ENCODE measurements at regions not wholly inside any gene's neighbourhood (a gene's known extent, or its start where the extent isn't known, plus 50 kb on each side); places are given as distances from the start of the nearest gene placed in this dataset.

DNA sequence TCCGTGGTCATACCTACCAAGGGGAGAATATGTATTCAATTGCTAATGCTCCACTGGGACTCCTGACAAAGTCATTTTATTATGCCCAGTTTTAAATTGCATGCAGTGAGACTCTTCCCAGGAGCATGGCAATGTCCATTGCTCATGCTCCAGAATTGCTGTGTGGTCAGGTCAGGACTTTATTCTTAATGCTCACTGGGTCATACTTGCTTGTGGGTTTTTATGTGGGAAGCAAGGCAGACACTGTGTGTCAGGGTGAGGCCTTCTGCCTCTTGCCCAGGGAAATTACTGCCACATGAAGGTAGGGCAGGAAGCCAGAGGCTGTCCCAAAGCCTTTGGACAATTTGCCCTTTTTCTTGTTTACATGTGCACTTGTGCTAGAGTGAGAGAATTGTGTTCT lies 164.6 kb upstream of the MEF2C start:
- Histone ChIP-seq H3K27me3 (replicated peaks in 1 of 7) (no peaks in the 10 kb centered on the region), H3K27ac (no peak overlapping the region), H3K36me3 (no peaks in the 10 kb centered on the region), H3K4me1 (peaks cover 0 to 7% (median 0%) of the 10 kb centered on the region in 6 donors), H3K4me3 (no peak overlapping the region), H3K9me3 (peaks cover 0 to 28% (median 22%) of the 10 kb centered on the region in 8 donors)
- WGBS, 5 donors: 81 to 95% (median 93%) methylated on average over 1 of the region's 1 CpG
- intact Hi-C loops (cut with DNase I; ENCODE audit: low total_unique reads): no loop called here
- DNase-seq: no peak
- TF ChIP-seq POLR2AphosphoS5 (IDR thresholded peaks at IDR 0.05): no peak
- TF ChIP-seq, protein P1, sequence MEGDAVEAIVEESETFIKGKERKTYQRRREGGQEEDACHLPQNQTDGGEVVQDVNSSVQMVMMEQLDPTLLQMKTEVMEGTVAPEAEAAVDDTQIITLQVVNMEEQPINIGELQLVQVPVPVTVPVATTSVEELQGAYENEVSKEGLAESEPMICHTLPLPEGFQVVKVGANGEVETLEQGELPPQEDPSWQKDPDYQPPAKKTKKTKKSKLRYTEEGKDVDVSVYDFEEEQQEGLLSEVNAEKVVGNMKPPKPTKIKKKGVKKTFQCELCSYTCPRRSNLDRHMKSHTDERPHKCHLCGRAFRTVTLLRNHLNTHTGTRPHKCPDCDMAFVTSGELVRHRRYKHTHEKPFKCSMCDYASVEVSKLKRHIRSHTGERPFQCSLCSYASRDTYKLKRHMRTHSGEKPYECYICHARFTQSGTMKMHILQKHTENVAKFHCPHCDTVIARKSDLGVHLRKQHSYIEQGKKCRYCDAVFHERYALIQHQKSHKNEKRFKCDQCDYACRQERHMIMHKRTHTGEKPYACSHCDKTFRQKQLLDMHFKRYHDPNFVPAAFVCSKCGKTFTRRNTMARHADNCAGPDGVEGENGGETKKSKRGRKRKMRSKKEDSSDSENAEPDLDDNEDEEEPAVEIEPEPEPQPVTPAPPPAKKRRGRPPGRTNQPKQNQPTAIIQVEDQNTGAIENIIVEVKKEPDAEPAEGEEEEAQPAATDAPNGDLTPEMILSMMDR (IDR thresholded peaks at IDR 0.05 in 8 of 11, conservative IDR thresholded peaks at IDR 0.05 in 3 of 11): no peak
- TF ChIP-seq POLR2A (IDR thresholded peaks at IDR 0.05): no peak

DNA sequence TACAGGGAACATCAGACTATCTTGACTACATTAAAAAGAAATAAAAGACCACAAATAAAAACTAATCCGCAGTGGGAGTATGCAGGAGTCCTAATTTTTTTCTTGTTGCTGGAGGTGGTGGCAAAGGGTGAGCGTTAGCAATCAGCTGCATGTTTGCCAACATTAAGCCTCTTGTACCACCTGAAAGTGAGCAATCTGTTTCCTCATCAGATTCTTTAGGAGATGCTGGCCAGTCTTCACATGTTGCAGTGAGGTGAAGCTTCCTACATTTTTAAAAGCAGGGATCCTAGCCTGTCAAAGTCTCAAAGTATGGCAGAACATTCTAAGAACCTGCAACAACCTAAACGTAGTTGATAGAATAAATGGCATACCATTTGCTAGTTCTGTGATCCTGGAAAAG lies 162.2 kb upstream of the MEF2C start:
- Histone ChIP-seq H3K9me3 (peaks cover 0 to 17% (median 12%) of the 10 kb centered on the region in 8 donors), H3K27ac (no peak overlapping the region)
- WGBS, 5 donors: 80 to 95% (median 87%) methylated on average over 3 of the region's 3 CpGs

DNA sequence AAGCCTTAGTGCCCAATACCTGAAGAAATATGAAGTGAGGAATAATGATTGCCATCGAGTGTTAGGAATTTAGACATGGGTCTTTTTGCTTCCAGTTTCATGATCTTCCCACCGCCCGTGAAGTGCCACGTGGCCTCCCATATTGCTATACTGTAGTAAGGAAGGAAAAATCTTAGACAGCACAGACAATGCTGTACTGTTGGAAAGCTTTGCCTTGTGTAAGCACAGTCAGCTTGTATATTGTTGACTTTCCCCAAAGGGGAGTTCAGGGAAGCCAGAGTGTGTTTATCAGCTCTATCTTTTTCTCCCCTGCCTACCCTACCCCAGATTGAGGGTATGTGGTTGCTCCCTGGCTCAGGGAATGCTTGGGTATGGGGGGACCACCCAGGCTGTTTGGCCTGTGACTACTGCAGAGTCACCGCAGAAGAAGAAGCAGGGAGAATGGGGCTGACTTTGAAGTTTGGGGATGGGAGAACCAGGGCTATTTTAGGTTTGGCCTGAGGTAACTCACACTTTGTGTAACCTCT lies 161.8 kb upstream of the MEF2C start:
- H3K27ac ChIP-seq: no peak overlapping the region
- 89 to 99% (median 95%) methylated on average over 5 of the region's 5 CpGs for WGBS, 5 donors
- H3K27me3 ChIP-seq (replicated peaks in 1 of 7): no peaks in the 10 kb centered on the region
- H3K4me1 ChIP-seq: peaks cover 0 to 17% (median 4%) of the 10 kb centered on the region in 6 donors
- intact Hi-C loops (cut with DNase I; ENCODE audit: low total_unique reads): no loop called here
- peaks cover 0 to 12% (median 7%) of the 10 kb centered on the region in 8 donors for H3K9me3 ChIP-seq
- no peak overlapping the region for H3K4me3 ChIP-seq
- TF ChIP-seq POLR2AphosphoS5 (IDR thresholded peaks at IDR 0.05) (no peak), POLR2A (IDR thresholded peaks at IDR 0.05) (no peak)
- TF ChIP-seq, protein P1 (IDR thresholded peaks at IDR 0.05 in 8 of 11, conservative IDR thresholded peaks at IDR 0.05 in 3 of 11): no peak
- DNase-seq: no peak
- no peaks in the 10 kb centered on the region for H3K36me3 ChIP-seq

More for the DNA sequence above, 162.2 kb upstream of the MEF2C start:
- intact Hi-C loops (cut with DNase I; ENCODE audit: low total_unique reads): no loop called here
- Histone ChIP-seq H3K4me3 (no peak overlapping the region), H3K4me1 (peaks cover 0 to 17% (median 4%) of the 10 kb centered on the region in 6 donors), H3K36me3 (no peaks in the 10 kb centered on the region), H3K27me3 (replicated peaks in 1 of 7) (no peaks in the 10 kb centered on the region)
- TF ChIP-seq, protein P1 (IDR thresholded peaks at IDR 0.05 in 8 of 11, conservative IDR thresholded peaks at IDR 0.05 in 3 of 11): no peak
- no peak for TF ChIP-seq POLR2A (IDR thresholded peaks at IDR 0.05)
- no peak for TF ChIP-seq POLR2AphosphoS5 (IDR thresholded peaks at IDR 0.05)
- DNase-seq: no peak

DNA sequence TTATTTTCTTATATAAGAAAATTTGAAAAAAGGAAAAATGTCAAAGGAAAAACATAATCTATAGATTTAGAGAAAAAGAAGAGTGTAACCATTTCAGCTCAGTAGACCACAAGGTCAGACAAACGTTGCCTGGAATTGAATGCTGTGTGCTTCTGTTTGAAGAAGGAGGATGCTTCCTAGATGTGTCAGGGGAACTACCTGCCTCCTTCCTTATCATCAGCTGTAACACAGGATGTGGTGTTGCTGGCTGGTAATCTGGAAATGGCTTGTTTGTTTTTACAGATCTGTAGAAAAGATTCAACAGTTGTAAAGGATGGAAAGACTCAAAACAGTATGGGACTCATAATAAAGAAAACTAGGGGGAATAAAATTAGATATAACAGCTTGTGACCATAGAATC lies 160.7 kb upstream of the MEF2C start:
- H3K27me3 ChIP-seq (replicated peaks in 1 of 7): no peaks in the 10 kb centered on the region
- peaks cover 0 to 1% (median 0%) of the 10 kb centered on the region in 8 donors for H3K9me3 ChIP-seq
- TF ChIP-seq POLR2A (IDR thresholded peaks at IDR 0.05) (no peak), POLR2AphosphoS5 (IDR thresholded peaks at IDR 0.05) (no peak)
- TF ChIP-seq, protein P1 (IDR thresholded peaks at IDR 0.05 in 8 of 11, conservative IDR thresholded peaks at IDR 0.05 in 3 of 11): no peak
- WGBS, 5 donors: 9 to 17% (median 12%) methylated on average over 1 of the region's 1 CpG
- H3K36me3 ChIP-seq: no peaks in the 10 kb centered on the region
- H3K27ac ChIP-seq: no peak overlapping the region
- H3K4me1 ChIP-seq: peaks cover 0 to 17% (median 4%) of the 10 kb centered on the region in 6 donors
- no peak for DNase-seq
- H3K4me3 ChIP-seq: no peak overlapping the region
- intact Hi-C loops (cut with DNase I; ENCODE audit: low total_unique reads): no loop called here

All from spleen (tissue), 11 donors.